Mesothelial cell of epicardium (in vitro differentiated cells): ENCODE measurements at regions not wholly inside any gene's neighbourhood (a gene's known extent, or its start where the extent isn't known, plus 50 kb on each side); places are given as distances from the start of the nearest gene placed in this dataset.
"Not testable (repeated sequence)": the region's sequence is repeated elsewhere in the genome, so short reads cannot be mapped to it uniquely, and the experiment has no call there.

ENCODE experiments used
- DNase-seq, 2 experiments: peaks; one replicate each; pipeline ENCODE4 v3.0.0; 2021; ENCODE audit warnings: low spot score in 2 of 2; ENCODE audit not compliant: unreplicated experiment in 2 of 2
- H3K27ac Mint-ChIP-seq: 2 replicates; pipeline ENCODE4 v1.8.0; 2021; ENCODE audit warnings: mixed read lengths
- H3K27me3 Mint-ChIP-seq: 2 replicates; pipeline ENCODE4 v1.8.0; 2021; ENCODE audit warnings: low read depth, mixed read lengths
- H3K36me3 Mint-ChIP-seq: 2 replicates; pipeline ENCODE4 v1.8.0; 2021; ENCODE audit warnings: mixed read lengths
- H3K4me1 Mint-ChIP-seq: 2 replicates; pipeline ENCODE4 v1.8.0; 2021; ENCODE audit warnings: mixed read lengths
- H3K4me3 Mint-ChIP-seq: 2 replicates; pipeline ENCODE4 v1.8.0; 2021; ENCODE audit warnings: mild to moderate bottlenecking, moderate library complexity, mixed read lengths
- H3K9me3 Mint-ChIP-seq: 2 replicates; pipeline ENCODE4 v1.8.0; 2021; ENCODE audit warnings: mixed read lengths
- TF ChIP-seq, protein P1 (sequence below): fragments of 200-600 bp; sonication (generic); IDR thresholded peaks from one replicate; pipeline ENCODE4 v1.5.0; 2021; ENCODE audit warnings: antibody characterized with exemption; ENCODE audit not compliant: unreplicated experiment

DNA sequence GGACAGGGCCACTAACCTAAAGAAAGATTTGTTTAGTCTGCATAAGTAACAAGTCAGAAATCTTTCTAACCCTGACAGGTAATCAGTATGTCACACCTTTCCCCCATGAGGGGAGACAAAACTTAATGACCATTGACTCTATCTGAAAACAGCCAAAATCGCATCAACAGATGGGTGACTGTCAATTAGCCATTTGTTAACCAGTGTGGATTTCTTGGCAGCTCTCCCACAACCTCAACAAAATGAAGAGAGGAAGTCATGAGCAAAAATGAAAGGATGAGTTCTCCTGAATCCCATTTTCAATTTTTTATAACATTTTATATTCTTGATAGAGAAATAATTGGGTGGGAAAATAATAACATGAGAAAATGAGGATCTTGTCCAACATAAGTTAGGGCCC is 84.6 kb upstream of the SNX2 start:
- H3K4me1 Mint-ChIP-seq: peaks cover 36% of the 10 kb centered on the region
- peak overlapping the region; percentile 25 for H3K27ac Mint-ChIP-seq
- TF ChIP-seq, protein P1, sequence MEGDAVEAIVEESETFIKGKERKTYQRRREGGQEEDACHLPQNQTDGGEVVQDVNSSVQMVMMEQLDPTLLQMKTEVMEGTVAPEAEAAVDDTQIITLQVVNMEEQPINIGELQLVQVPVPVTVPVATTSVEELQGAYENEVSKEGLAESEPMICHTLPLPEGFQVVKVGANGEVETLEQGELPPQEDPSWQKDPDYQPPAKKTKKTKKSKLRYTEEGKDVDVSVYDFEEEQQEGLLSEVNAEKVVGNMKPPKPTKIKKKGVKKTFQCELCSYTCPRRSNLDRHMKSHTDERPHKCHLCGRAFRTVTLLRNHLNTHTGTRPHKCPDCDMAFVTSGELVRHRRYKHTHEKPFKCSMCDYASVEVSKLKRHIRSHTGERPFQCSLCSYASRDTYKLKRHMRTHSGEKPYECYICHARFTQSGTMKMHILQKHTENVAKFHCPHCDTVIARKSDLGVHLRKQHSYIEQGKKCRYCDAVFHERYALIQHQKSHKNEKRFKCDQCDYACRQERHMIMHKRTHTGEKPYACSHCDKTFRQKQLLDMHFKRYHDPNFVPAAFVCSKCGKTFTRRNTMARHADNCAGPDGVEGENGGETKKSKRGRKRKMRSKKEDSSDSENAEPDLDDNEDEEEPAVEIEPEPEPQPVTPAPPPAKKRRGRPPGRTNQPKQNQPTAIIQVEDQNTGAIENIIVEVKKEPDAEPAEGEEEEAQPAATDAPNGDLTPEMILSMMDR: no peak
- no peak for DNase-seq
- no peaks in the 10 kb centered on the region for H3K36me3 Mint-ChIP-seq
- no peak overlapping the region for H3K4me3 Mint-ChIP-seq
- no peaks in the 10 kb centered on the region for H3K27me3 Mint-ChIP-seq
- H3K9me3 Mint-ChIP-seq: peaks cover 13% of the 10 kb centered on the region

DNA sequence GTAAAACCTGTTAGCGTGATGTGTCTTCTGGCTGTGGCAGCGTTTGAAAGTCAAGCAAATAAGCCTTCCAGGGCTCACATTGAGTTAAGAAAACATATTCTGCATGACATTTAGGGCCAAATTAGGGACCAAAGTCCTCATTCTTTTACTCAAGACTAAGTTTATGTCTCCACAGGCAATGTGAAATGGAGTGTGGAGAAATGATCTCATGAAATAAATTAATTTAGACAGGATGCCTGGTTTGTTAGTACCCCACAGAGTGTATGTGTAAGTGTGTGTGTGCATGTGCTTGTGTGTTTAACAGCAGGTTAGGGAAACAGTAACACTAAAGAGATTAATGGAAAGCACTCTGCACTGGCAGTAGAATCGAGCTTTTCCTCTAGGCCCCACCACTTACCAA is 82.9 kb upstream of the SNX2 start:
- H3K27ac Mint-ChIP-seq: peak overlapping the region; percentile 70
- TF ChIP-seq, protein P1: no peak
- peaks cover 7% of the 10 kb centered on the region for H3K9me3 Mint-ChIP-seq
- H3K4me3 Mint-ChIP-seq: no peak overlapping the region
- H3K27me3 Mint-ChIP-seq: no peaks in the 10 kb centered on the region
- no peak for DNase-seq
- peaks cover 37% of the 10 kb centered on the region for H3K4me1 Mint-ChIP-seq
- no peaks in the 10 kb centered on the region for H3K36me3 Mint-ChIP-seq

DNA sequence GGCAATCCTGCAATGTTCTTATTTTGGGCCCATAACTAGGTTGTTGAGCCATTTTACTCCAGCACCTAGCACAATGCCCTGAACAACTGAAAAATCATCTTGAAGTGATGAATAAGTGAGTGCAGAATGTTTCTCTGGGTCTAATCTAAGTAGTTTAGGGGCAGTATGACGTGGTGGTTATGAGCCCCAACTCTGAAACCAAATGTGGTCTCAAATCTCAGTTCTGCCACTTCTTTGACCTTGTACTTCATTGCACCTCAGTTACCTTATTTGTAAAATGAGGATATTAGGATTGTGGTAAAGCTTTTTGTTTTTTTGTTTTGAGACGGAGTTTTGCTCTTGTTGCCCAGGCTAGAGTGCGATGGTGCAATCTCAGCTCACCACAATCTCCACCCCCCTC is 80.9 kb upstream of the SNX2 start:
- Mint-ChIP-seq H3K4me1 (peaks cover 48% of the 10 kb centered on the region), H3K9me3 (no peaks in the 10 kb centered on the region), H3K36me3 (no peaks in the 10 kb centered on the region), H3K4me3 (no peak overlapping the region), H3K27ac (no peak overlapping the region), H3K27me3 (no peaks in the 10 kb centered on the region)
- no peak for DNase-seq
- TF ChIP-seq, protein P1: no peak

DNA sequence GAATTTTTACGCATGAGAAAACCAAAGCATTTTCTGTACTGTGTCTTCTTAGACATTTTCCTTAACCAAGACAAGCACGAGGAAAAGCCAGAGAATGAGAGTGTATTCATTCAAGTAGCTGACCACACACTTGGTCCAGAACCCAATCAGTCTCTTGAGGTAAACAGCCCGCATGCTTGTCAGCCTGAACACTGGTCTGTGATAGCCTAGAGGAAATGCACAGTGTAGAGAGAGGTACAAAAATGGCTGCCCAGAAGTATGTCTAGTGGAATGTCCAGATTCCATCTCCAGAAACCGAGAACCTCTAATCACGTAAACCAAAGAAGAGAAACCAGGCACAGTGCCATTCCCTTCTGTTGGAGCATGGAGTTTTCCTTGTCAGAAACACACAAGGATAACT is 80.0 kb upstream of the SNX2 start:
- H3K4me1 Mint-ChIP-seq: peaks cover 55% of the 10 kb centered on the region
- no peak overlapping the region for H3K4me3 Mint-ChIP-seq
- no peaks in the 10 kb centered on the region for H3K9me3 Mint-ChIP-seq
- H3K27me3 Mint-ChIP-seq: no peaks in the 10 kb centered on the region
- H3K27ac Mint-ChIP-seq: no peak overlapping the region
- TF ChIP-seq, protein P1: no peak
- no peaks in the 10 kb centered on the region for H3K36me3 Mint-ChIP-seq
- no peak for DNase-seq

DNA sequence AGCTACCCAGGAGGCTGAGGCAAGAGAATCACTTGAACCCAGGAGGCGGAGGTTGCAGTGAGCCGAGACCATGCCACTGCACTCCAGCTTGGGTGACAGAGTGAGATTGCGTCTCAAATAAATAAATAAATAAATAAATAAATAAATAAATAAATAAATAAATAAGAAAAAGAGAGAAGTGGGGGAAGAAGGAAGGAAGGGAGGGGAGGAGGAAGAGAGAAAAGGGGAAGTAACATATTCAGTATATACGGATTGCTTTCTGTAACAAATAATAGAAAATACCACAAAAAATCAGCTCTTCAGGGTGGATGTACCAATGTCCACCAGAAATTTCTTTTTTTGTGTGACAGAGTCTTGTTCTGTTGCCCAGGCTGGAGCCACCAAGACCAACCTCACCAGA is 78.1 kb upstream of the SNX2 start:
- H3K4me1 Mint-ChIP-seq: peaks cover 48% of the 10 kb centered on the region
- H3K27ac Mint-ChIP-seq, H3K9me3 Mint-ChIP-seq, H3K4me3 Mint-ChIP-seq, DNase-seq, H3K36me3 Mint-ChIP-seq, H3K27me3 Mint-ChIP-seq: not testable (repeated sequence)

DNA sequence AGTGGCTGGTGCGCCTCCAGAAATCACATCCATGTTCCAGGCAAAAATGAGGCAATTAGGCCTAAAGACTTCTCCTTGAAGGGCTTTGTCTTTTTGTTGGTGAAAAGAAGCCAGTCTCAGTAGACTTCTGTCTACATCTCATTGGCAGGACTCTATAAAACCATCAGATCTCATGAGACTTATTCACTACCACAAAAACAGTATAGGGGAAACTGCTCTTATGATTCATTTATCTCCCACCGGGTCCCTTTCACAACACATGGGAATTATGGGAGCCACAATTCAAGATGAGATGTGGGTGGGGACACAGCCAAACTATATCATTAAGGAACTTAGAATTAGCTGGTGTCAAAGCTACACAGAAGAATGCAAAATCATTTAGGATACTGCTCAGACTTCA is 77.7 kb upstream of the SNX2 start:
- TF ChIP-seq, protein P1: no peak
- no peak overlapping the region for H3K4me3 Mint-ChIP-seq

More for the DNA sequence above, 77.7 kb upstream of the SNX2 start:
- Mint-ChIP-seq H3K27ac (no peak overlapping the region), H3K27me3 (no peaks in the 10 kb centered on the region), H3K4me1 (peaks cover 43% of the 10 kb centered on the region), H3K9me3 (no peaks in the 10 kb centered on the region), H3K36me3 (no peaks in the 10 kb centered on the region)
- no peak for DNase-seq
